Heart left ventricle (tissue), 16 donors: ENCODE measurements at regions not wholly inside any gene's neighbourhood (a gene's known extent, or its start where the extent isn't known, plus 50 kb on each side); places are given as distances from the start of the nearest gene placed in this dataset.

Experiments used
- ATAC-seq, 4 donors: fragments of 200-7000 bp; cut with Tn5 transposase; one replicate each; pipeline ENCODE4 v1.9.1; 2020 to 2022; ENCODE audit warnings: moderate library complexity in 4 of 4, mild to moderate bottlenecking in 3 of 4, moderate number of reproducible peaks in 1 of 4
- DNase-seq, 5 donors: peaks; one replicate each; pipeline ENCODE4 v3.0.0-alpha.2; 2020
- H3K27ac ChIP-seq, 12 donors: fragments of 200-600 bp; sonication (generic) in 4 of 12; one replicate each; pipeline versions ENCODE4 v1.5.0 to v1.8.0; 2016 to 2022; ENCODE audit warnings: mild to moderate bottlenecking in 2 of 12
- H3K27me3 ChIP-seq, 9 donors: fragments of 200-600 bp; sonication (generic) in 2 of 9; one replicate each; pipeline versions ENCODE4 v1.5.1 to v1.8.0; 2016 to 2022; ENCODE audit warnings: mild to moderate bottlenecking in 3 of 9
- H3K36me3 ChIP-seq, 9 donors: fragments of 200-600 bp; sonication (generic) in 2 of 9; one replicate each; pipeline versions ENCODE4 v1.5.0 to v1.8.0; 2018 to 2022; ENCODE audit warnings: mild to moderate bottlenecking in 2 of 9
- H3K4me1 ChIP-seq, 12 donors: fragments of 200-600 bp; sonication (generic) in 4 of 12; one replicate each; pipeline versions ENCODE4 v1.5.0 to v1.8.0; 2016 to 2022; ENCODE audit warnings: mild to moderate bottlenecking in 3 of 12
- H3K4me3 ChIP-seq, 12 donors: fragments of 200-600 bp; sonication (generic) in 4 of 12; one replicate each; pipeline versions ENCODE4 v1.5.0 to v1.8.0; 2017 to 2022; ENCODE audit warnings: mild to moderate bottlenecking in 9 of 12, moderate library complexity in 4 of 12
- H3K9me3 ChIP-seq, 12 donors: fragments of 200-600 bp; sonication (generic) in 4 of 12; one replicate each; pipeline versions ENCODE4 v1.5.0 to v1.8.0; 2016 to 2022; ENCODE audit warnings: mild to moderate bottlenecking in 1 of 12
- POLR2A ChIP-seq, 2 donors: fragments of 450-650 bp; IDR thresholded peaks; one replicate each; pipeline ENCODE4 v1.6.1; 2017; ENCODE audit warnings: antibody characterized with exemption in 2 of 2, mild to moderate bottlenecking in 2 of 2, moderate library complexity in 2 of 2
- WGBS, 4 donors: extraction: QIAGEN DNeasy Blood & Tissue Kit in 2 of 4; methylation state at CpG; one replicate each; pipeline versions ENCODE4 v1.1.5 to v1.1.7; 2013 to 2018; 5-methylcytosine and 5-hydroxymethylcytosine counted together
- intact Hi-C, 10 donors: fragments of 100-400 bp; cut with DNase I; formaldehyde crosslinking; loops; one replicate each; pipeline versions ENCODE4 v1.11.1 to v1.14.2; 2022
- TF ChIP-seq, protein P1 (sequence below), 12 donors: fragments of 200-600 bp; sonication (generic) in 4 of 12; IDR thresholded peaks; one replicate each; pipeline versions ENCODE4 v1.5.0 to v1.8.0; 2018 to 2022; ENCODE audit warnings: antibody characterized with exemption in 12 of 12, mild to moderate bottlenecking in 5 of 12
- donor health status: ischemic (EF 13 %, LVEDD 7.1; RV severe dilation, severe dysfunction).
- donor health status: healthy with polysubstance abuse.
- donor health status: DM: no; HTN: yes; CAD: no.
- donor health status: DM: no; HTN: no; CAD: no.
- donor health status: ischemic (EF 25% LVEDD 6.9; RV normal size, moderate dysfunction).
- donor health status: ischemic (EF 25% LVEDD 5.7; RV mildly dilated, moderate dysfunction).
- donor health status: healthy.
- donor health status: DM: yes; HTN: yes; CAD: no.
- donor health status: ischemic (EF 35%, LVEDD 5.7; RV mildly dilated, moderate dysfunction).
- donor health status: nonischemic (EF 11% LVEDD 7.7; RV severe dilation, severe dysfunction).
- donor health status: DM: yes; HTN: yes; CAD: no.
- donor health status: PGD.
- donor health status: ischemic (EF 29% LVEDD 5.4; RV normal size, mild dysfunction).
- donor health status: nonischemic (EF 23%, LVEDD 6.1; RV moderate dilation, normal function).

DNA sequence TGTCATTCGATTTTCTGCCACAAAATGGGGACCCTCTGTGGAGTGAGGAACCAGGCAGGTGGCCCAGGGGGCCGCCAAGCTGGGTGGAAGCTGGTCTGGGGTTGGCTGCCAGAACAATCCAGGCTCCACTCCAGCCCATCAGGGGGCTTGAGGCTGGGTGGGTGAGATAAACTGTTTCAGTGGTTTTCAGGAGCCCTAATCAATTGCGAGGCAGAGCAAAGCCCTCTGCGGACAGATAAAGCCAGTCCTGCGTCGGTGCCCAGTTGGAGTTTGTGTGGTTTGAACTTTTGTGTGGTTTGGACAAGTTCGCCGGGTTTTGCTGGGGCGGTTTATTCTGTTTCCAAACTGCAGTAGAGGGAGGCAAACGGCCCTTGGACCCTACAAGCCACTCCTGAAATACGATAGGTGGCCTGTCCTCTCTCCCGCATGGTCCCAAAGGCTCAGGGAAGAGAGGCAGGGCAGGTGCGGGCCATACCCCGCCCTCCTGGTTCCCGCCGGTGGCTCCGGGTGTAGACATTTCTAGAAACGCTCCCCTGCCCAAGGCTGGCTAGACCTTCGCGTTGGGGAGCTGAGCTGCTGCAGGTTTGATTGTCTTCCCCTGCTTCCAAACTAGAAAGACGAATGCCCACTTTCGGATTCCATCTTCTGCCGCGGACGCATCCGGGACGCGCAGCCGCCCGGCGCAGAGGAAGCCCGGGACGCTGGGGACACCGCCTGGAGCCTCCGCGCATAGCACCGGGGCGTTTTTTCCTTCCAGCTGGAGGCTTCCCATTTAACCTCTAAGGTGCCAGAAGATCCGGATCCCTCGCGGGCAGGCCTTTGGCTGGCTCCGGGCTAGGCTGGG is 169.0 kb upstream of the BCOR start:
- Histone ChIP-seq H3K27ac (peak overlapping the region in 11 of 12 donors; percentile 21 to 84 (median 60)), H3K36me3 (no peaks in the 10 kb centered on the region), H3K4me3 (peak overlapping the region; percentile 4 to 63 (median 50)), H3K9me3 (no peaks in the 10 kb centered on the region), H3K4me1 (peaks cover 0 to 31% (median 13%) of the 10 kb centered on the region in 12 donors), H3K27me3 (peaks cover 0 to 11% (median 0%) of the 10 kb centered on the region in 9 donors)
- WGBS, 4 donors = 11 to 21% (median 12%) methylated on average over 22 to 42 of the region's 42 CpGs
- peak; percentile 84 to 92 (median 90) for ATAC-seq
- intact Hi-C loops = loop anchor here (2.0 to 10.0 kb wide), 17 partner anchors 89 to 534 kb away; partner anchors contain the start of gene BCOR (in 4 of the 10)
- no peak for TF ChIP-seq POLR2A (IDR thresholded peaks at IDR 0.05)
- TF ChIP-seq, protein P1, sequence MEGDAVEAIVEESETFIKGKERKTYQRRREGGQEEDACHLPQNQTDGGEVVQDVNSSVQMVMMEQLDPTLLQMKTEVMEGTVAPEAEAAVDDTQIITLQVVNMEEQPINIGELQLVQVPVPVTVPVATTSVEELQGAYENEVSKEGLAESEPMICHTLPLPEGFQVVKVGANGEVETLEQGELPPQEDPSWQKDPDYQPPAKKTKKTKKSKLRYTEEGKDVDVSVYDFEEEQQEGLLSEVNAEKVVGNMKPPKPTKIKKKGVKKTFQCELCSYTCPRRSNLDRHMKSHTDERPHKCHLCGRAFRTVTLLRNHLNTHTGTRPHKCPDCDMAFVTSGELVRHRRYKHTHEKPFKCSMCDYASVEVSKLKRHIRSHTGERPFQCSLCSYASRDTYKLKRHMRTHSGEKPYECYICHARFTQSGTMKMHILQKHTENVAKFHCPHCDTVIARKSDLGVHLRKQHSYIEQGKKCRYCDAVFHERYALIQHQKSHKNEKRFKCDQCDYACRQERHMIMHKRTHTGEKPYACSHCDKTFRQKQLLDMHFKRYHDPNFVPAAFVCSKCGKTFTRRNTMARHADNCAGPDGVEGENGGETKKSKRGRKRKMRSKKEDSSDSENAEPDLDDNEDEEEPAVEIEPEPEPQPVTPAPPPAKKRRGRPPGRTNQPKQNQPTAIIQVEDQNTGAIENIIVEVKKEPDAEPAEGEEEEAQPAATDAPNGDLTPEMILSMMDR (IDR thresholded peaks at IDR 0.05) = peak; percentile 47 to 76 (median 61)
- peak; percentile 67 to 84 (median 70) for DNase-seq

DNA sequence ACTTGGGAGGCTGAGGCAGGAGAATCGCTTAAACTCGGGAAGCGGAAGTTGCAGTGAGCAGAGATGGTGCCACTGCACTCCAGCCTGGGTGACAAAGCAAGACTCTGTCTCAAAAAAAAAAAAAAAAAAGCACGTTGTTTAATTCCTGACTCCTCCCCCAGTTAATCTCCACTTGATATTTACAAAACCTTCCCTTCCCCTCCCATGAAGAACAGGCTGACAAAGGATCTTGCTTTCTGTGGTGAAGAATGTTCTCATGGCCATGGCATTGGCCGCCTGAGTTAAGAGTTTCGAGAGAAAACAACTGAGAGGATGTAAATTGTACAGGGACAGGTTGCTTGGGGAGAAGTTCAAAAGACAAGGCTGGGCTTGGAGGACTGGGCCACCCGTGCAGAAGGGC is 168.2 kb upstream of the BCOR start:
- intact Hi-C loops = loop anchor here (2.0 to 10.0 kb wide), 17 partner anchors 89 to 534 kb away; partner anchors contain the start of gene BCOR (in 5 of the 10)
- no peak for ATAC-seq
- H3K27ac ChIP-seq = no peak overlapping the region
- H3K9me3 ChIP-seq = no peaks in the 10 kb centered on the region
- no peak for DNase-seq
- no peak overlapping the region for H3K4me3 ChIP-seq
- 72 to 80% (median 75%) methylated on average over 7 of the region's 7 CpGs for WGBS, 4 donors
- TF ChIP-seq POLR2A (IDR thresholded peaks at IDR 0.05) = no peak
- TF ChIP-seq, protein P1 (IDR thresholded peaks at IDR 0.05) = no peak
- peaks cover 0 to 11% (median 0%) of the 10 kb centered on the region in 9 donors for H3K27me3 ChIP-seq
- H3K36me3 ChIP-seq = no peaks in the 10 kb centered on the region
- H3K4me1 ChIP-seq = peaks cover 0 to 31% (median 13%) of the 10 kb centered on the region in 12 donors

DNA sequence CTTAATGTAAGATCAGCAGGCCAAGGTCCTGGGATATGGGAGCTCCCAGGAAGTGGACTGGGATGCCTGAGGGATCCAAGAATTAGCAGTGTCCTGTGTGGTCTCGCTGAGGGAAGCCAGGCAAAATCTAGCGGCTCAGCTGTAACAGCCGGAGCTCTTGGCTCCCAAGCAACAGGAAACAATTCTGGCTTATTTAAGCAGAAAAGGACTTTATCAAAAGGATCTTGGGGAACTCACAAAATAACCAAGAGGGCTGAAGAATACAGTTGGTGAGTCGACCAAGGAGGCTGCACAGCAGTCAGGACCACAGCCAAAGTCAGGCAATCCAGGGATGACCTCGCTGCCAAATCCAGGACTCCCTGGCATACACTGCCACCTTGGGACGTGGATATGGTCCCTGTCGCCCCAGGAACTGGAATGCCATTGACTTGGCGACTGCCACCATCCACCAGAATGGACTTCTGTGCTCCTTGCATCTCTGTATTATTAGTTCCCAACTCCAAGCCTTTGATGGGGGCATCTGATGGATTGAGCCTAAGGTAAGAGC is 165.3 kb upstream of the BCOR start:
- intact Hi-C loops = loop anchor here in 8 of 10 donors (5.0 to 10.0 kb wide), 10 partner anchors 86 to 528 kb away; partner anchors contain the start of gene BCOR (in 3 of the 8)
- no peaks in the 10 kb centered on the region for H3K9me3 ChIP-seq
- ATAC-seq (peak in 3 of 4 donors; percentile 25 to 36 (median 32)), DNase-seq (peak in 2 of 5 donors; percentile 37 to 47)
- TF ChIP-seq POLR2A (IDR thresholded peaks at IDR 0.05) = no peak
- TF ChIP-seq, protein P1 (IDR thresholded peaks at IDR 0.05) = peak in 1 of 12 donors; percentile 20
- H3K27ac ChIP-seq = peak overlapping the region in 5 of 12 donors; percentile 24 to 60 (median 50)
- peaks cover 0 to 29% (median 13%) of the 10 kb centered on the region in 12 donors for H3K4me1 ChIP-seq
- H3K4me3 ChIP-seq = no peak overlapping the region
- WGBS, 4 donors = 39 to 47% (median 44%) methylated on average over 8 of the region's 8 CpGs
- H3K27me3 ChIP-seq = peaks cover 0 to 11% (median 0%) of the 10 kb centered on the region in 9 donors
- H3K36me3 ChIP-seq = no peaks in the 10 kb centered on the region
